H9 (cell line): ENCODE measurements at regions not wholly inside any gene's neighbourhood (a gene's known extent, or its start where the extent isn't known, plus 50 kb on each side); places are given as distances from the start of the nearest gene placed in this dataset.

ENCODE experiments used
- DNase-seq: peaks from one replicate; pipeline ENCODE4 v3.0.0-alpha.2; 2017
- H2AFZ ChIP-seq: one replicate; pipeline ENCODE4 v1.6.1; 2013; ENCODE audit warnings: mild to moderate bottlenecking, low read length, control low read depth, moderate library complexity
- H2AK5ac ChIP-seq: 2 replicates; pipeline ENCODE4 v1.6.1; 2013; ENCODE audit warnings: low read length, control low read depth, mixed read lengths; ENCODE audit not compliant: insufficient read length
- H2BK120ac ChIP-seq: one replicate; pipeline ENCODE4 v1.6.1; 2013; ENCODE audit warnings: low read depth, mild to moderate bottlenecking, low read length, control low read depth, inconsistent platforms; ENCODE audit not compliant: poor library complexity, severe bottlenecking
- H2BK12ac ChIP-seq: 2 replicates; pipeline ENCODE4 v1.6.1; 2013; ENCODE audit warnings: low read length, control low read depth, mixed read lengths, low read depth; ENCODE audit not compliant: insufficient read length
- H2BK15ac ChIP-seq: 2 replicates; pipeline ENCODE4 v1.6.1; 2013; ENCODE audit warnings: low read depth, low read length, control low read depth
- H2BK20ac ChIP-seq: one replicate; pipeline ENCODE4 v1.6.1; 2013; ENCODE audit warnings: low read depth, mild to moderate bottlenecking, low read length, control low read depth, inconsistent platforms; ENCODE audit not compliant: poor library complexity, severe bottlenecking
- H2BK5ac ChIP-seq: 2 replicates; pipeline ENCODE4 v1.6.1; 2013; ENCODE audit warnings: low read length, control low read depth, mixed read lengths; ENCODE audit not compliant: insufficient read length
- H3K14ac ChIP-seq: 2 replicates; pipeline ENCODE4 v1.6.1; 2013; ENCODE audit warnings: low read length, control low read depth; ENCODE audit not compliant: insufficient read depth
- H3K18ac ChIP-seq: 2 replicates; pipeline ENCODE4 v1.6.1; 2013; ENCODE audit warnings: low read depth, mild to moderate bottlenecking, mixed read lengths, low read length, control low read depth; ENCODE audit not compliant: insufficient read length
- H3K23ac ChIP-seq: 2 replicates; pipeline ENCODE4 v1.6.1; 2013; ENCODE audit warnings: low read length, control low read depth, mixed read lengths, low read depth; ENCODE audit not compliant: insufficient read length
- H3K23me2 ChIP-seq: 2 replicates; pipeline ENCODE4 v1.6.1; 2013; ENCODE audit warnings: low read depth, mild to moderate bottlenecking, mixed read lengths, low read length, control low read depth; ENCODE audit not compliant: insufficient read length, poor library complexity, severe bottlenecking
- H3K27ac ChIP-seq: 2 replicates; pipeline ENCODE4 v1.5.1; 2013; ENCODE audit warnings: low read length, control low read depth, mixed read lengths, low read depth; ENCODE audit not compliant: insufficient read length
- H3K27me3 ChIP-seq: 2 replicates; pipeline ENCODE4 v1.6.1; 2013; ENCODE audit warnings: low read length, control low read depth, inconsistent platforms; ENCODE audit not compliant: insufficient read depth
- H3K4ac ChIP-seq: 2 replicates; pipeline ENCODE4 v1.6.1; 2013; ENCODE audit warnings: low read depth, mild to moderate bottlenecking, control low read depth, inconsistent platforms, low read length, moderate library complexity
- H3K4me1 ChIP-seq: 2 replicates; pipeline ENCODE4 v1.6.1; 2013; ENCODE audit warnings: low read length, control low read depth, inconsistent platforms; ENCODE audit not compliant: insufficient read depth
- H3K4me2 ChIP-seq: 2 replicates; pipeline ENCODE4 v1.6.1; 2013; ENCODE audit warnings: low read length, control low read depth, mixed read lengths; ENCODE audit not compliant: insufficient read length, insufficient read depth
- H3K56ac ChIP-seq: 2 replicates; pipeline ENCODE4 v1.6.1; 2013; ENCODE audit warnings: low read depth, mild to moderate bottlenecking, mixed read lengths, low read length, control low read depth; ENCODE audit not compliant: insufficient read length
- H3K79me1 ChIP-seq: 2 replicates; pipeline ENCODE4 v1.6.1; 2013; ENCODE audit warnings: low read depth, mild to moderate bottlenecking, moderate library complexity, low read length, control low read depth, inconsistent platforms; ENCODE audit not compliant: insufficient read depth, poor library complexity, severe bottlenecking
- H3K79me2 ChIP-seq: 2 replicates; pipeline ENCODE4 v1.6.1; 2013; ENCODE audit warnings: low read length, control low read depth, inconsistent platforms; ENCODE audit not compliant: insufficient read depth
- H3K9ac ChIP-seq: 2 replicates; pipeline ENCODE4 v1.6.1; 2013; ENCODE audit warnings: low read length, control low read depth, mixed read lengths; ENCODE audit not compliant: insufficient read length; ENCODE audit errors: extremely low read depth
- H3K9me3 ChIP-seq: one replicate; pipeline ENCODE4 v1.6.1; 2013; ENCODE audit warnings: low read depth, low read length, inconsistent platforms; ENCODE audit not compliant: control insufficient read depth
- H3T11ph ChIP-seq: one replicate; pipeline ENCODE4 v1.6.1; 2013; ENCODE audit warnings: mild to moderate bottlenecking, low read length, control low read depth, inconsistent platforms
- H4K20me1 ChIP-seq: one replicate; pipeline ENCODE4 v1.6.1; 2013; ENCODE audit not compliant: control insufficient read depth, insufficient read length, insufficient read depth
- H4K5ac ChIP-seq: 2 replicates; pipeline ENCODE4 v1.6.1; 2013; ENCODE audit warnings: low read depth, mild to moderate bottlenecking, mixed read lengths, low read length, control low read depth; ENCODE audit not compliant: insufficient read length
- H4K8ac ChIP-seq: replicated peaks from 2 replicates; pipeline ENCODE4 v1.6.1; 2013; ENCODE audit warnings: low read length, control low read depth, mixed read lengths, low read depth; ENCODE audit not compliant: insufficient read length
- H4K91ac ChIP-seq: 2 replicates; pipeline ENCODE4 v1.6.1; 2013; ENCODE audit warnings: low read depth, mild to moderate bottlenecking, moderate library complexity, mixed read lengths, low read length, control low read depth; ENCODE audit not compliant: insufficient read length
- H3K27ac Mint-ChIP-seq, 3 experiments: 2 replicates in 2 of 3; 3 replicates in 1 of 3; pipeline ENCODE4 v1.8.0; 2020 to 2021; ENCODE audit warnings: mixed read lengths in 3 of 3, mild to moderate bottlenecking in 1 of 3, moderate library complexity in 1 of 3
- H3K27me3 Mint-ChIP-seq: 2 replicates; pipeline ENCODE4 v1.8.0; 2021; ENCODE audit warnings: low read depth, mild to moderate bottlenecking, moderate library complexity, mixed read lengths
- H3K36me3 Mint-ChIP-seq, 3 experiments: 2 replicates in 2 of 3; 3 replicates in 1 of 3; pipeline ENCODE4 v1.8.0; 2020 to 2021; ENCODE audit warnings: low read depth in 3 of 3, mixed read lengths in 3 of 3; ENCODE audit not compliant: insufficient read depth in 1 of 3
- H3K4me1 Mint-ChIP-seq, 2 experiments: 2 replicates each; pipeline ENCODE4 v1.8.0; 2020; ENCODE audit warnings: mixed read lengths in 2 of 2
- H3K4me3 Mint-ChIP-seq, 2 experiments: 2 replicates in 1 of 2; 3 replicates in 1 of 2; pipeline ENCODE4 v1.8.0; 2020 to 2021; ENCODE audit warnings: mild to moderate bottlenecking in 2 of 2, mixed read lengths in 2 of 2, moderate library complexity in 1 of 2
- H3K9me3 Mint-ChIP-seq, 2 experiments: 2 replicates in 1 of 2; 3 replicates in 1 of 2; pipeline ENCODE4 v1.8.0; 2020; ENCODE audit warnings: mild to moderate bottlenecking in 2 of 2, mixed read lengths in 2 of 2, moderate library complexity in 1 of 2
- CTCF ChIP-seq: fragments of 200-600 bp; sonication (generic); conservative IDR thresholded peaks from 3 replicates; pipeline ENCODE4 v1.8.0; 2021; ENCODE audit warnings: antibody characterized with exemption, mild to moderate bottlenecking
- WGBS: extraction: QIAGEN DNeasy Blood & Tissue Kit; methylation state at CpG from one replicate; pipeline ENCODE4 v1.1.7; 2013; ENCODE audit warnings: missing lambda C conversion rate, low lambda C conversion rate, mixed read lengths; ENCODE audit not compliant: insufficient read length; ENCODE audit errors: extremely low coverage; 5-methylcytosine and 5-hydroxymethylcytosine counted together

- Histone ChIP-seq H3K56ac (no peak overlapping the region), H3K4me2 (no peak overlapping the region), H2AFZ (no peak overlapping the region), H4K8ac (no peak overlapping the region), H3K79me1 (no peaks in the 10 kb centered on the region), H3K14ac (no peak overlapping the region), H3T11ph (no peak overlapping the region), H3K27me3 (no peaks in the 10 kb centered on the region), H2BK20ac (no peak overlapping the region), H3K23me2 (no peaks in the 10 kb centered on the region), H3K23ac (no peak overlapping the region), H3K9me3 (no peaks in the 10 kb centered on the region), H3K4ac (no peak overlapping the region), H2BK12ac (no peak overlapping the region), H3K27ac (no peak overlapping the region), H4K20me1 (no peaks in the 10 kb centered on the region), H4K5ac (no peak overlapping the region), H3K79me2 (no peaks in the 10 kb centered on the region), H2AK5ac (no peak overlapping the region), H3K9ac (no peak overlapping the region), H4K91ac (no peak overlapping the region), H2BK15ac (no peak overlapping the region), H3K18ac (no peak overlapping the region), H3K4me1 (peaks cover 2% of the 10 kb centered on the region; the same call in 1 of the 2 replicates), H2BK120ac (no peak overlapping the region), H2BK5ac (no peak overlapping the region)
- H3K4me1 Mint-ChIP-seq = peaks cover 25 to 34% of the 10 kb centered on the region in 2 experiments
- H3K9me3 Mint-ChIP-seq = peaks cover 4 to 16% of the 10 kb centered on the region in 2 experiments; a peak in 4 of 5 replicates
- no peak for TF ChIP-seq CTCF
- H3K27ac Mint-ChIP-seq = no peak overlapping the region; a peak in 1 of 7 replicates
- no peaks in the 10 kb centered on the region for H3K27me3 Mint-ChIP-seq
- DNase-seq = no peak
- WGBS = 100% methylated on average over 2 of the region's 3 CpGs
- peaks cover 0 to 15% (median 4%) of the 10 kb centered on the region in 3 experiments; a peak in 3 of 7 replicates for H3K36me3 Mint-ChIP-seq
- H3K4me3 Mint-ChIP-seq = no peak overlapping the region
These were observed 95.6 kb upstream of the WDR17 start for GRCh38 chr4:175970072-175970471.
